Breast epithelium (tissue), 3 donors: ENCODE measurements at regions not wholly inside any gene's neighbourhood (a gene's known extent, or its start where the extent isn't known, plus 50 kb on each side); places are given as distances from the start of the nearest gene placed in this dataset.

Experiments
- POLR2A ChIP-seq: fragments of 450-650 bp; IDR thresholded peaks from one replicate; pipeline ENCODE4 v1.6.1; 2016; ENCODE audit warnings: antibody characterized with exemption, mild to moderate bottlenecking, moderate library complexity
- TF ChIP-seq, protein P1 (sequence below), 3 donors: fragments of 450-650 bp; IDR thresholded peaks; one replicate each; pipeline ENCODE4 v1.5.1; 2016 to 2017; ENCODE audit warnings: antibody characterized with exemption in 3 of 3, mild to moderate bottlenecking in 3 of 3, moderate library complexity in 3 of 3

DNA sequence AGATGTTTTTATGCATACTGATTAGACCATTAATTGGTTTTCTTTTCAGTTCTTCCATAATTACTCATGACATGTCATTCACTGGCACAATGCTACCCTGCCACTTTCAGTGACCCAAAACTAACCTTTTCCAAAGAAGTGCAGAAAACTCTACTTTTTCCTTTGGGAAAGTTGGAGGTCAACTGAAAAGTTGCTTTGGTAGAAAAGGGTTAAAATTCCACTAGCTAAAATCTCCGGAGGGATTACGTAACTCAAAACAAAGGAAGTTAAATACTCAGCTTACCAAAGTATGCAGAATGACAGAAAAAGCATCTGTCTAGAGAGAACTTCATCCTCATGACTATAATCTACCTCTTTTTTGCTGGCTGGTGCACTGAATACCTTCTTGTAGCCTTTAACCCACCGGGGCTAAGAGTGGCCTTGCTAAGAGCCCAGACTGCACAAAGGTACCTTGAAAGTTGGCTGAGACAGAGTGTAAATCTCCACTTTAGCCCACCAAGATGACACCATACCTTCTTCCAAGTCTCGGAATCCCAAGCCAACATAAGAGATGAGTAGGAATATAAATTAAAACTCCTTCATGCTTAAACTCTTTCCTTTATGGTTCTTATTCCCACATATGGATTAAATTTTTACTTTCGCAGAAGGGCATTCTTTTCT, 1099.5 kb upstream of the INTU start:
- TF ChIP-seq POLR2A: no peak
- TF ChIP-seq, protein P1, sequence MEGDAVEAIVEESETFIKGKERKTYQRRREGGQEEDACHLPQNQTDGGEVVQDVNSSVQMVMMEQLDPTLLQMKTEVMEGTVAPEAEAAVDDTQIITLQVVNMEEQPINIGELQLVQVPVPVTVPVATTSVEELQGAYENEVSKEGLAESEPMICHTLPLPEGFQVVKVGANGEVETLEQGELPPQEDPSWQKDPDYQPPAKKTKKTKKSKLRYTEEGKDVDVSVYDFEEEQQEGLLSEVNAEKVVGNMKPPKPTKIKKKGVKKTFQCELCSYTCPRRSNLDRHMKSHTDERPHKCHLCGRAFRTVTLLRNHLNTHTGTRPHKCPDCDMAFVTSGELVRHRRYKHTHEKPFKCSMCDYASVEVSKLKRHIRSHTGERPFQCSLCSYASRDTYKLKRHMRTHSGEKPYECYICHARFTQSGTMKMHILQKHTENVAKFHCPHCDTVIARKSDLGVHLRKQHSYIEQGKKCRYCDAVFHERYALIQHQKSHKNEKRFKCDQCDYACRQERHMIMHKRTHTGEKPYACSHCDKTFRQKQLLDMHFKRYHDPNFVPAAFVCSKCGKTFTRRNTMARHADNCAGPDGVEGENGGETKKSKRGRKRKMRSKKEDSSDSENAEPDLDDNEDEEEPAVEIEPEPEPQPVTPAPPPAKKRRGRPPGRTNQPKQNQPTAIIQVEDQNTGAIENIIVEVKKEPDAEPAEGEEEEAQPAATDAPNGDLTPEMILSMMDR (IDR thresholded peaks at IDR 0.05): no peak
